Right lobe of liver (tissue), 6 donors: ENCODE measurements at regions not wholly inside any gene's neighbourhood (a gene's known extent, or its start where the extent isn't known, plus 50 kb on each side); places are given as distances from the start of the nearest gene placed in this dataset.

Source experiments
- ATAC-seq, 4 donors: fragments of 200-7000 bp; cut with Tn5 transposase; one replicate each; pipeline ENCODE4 v1.9.1; 2020; ENCODE audit warnings: mild to moderate bottlenecking in 4 of 4, moderate library complexity in 4 of 4
- DNase-seq, 3 donors: peaks; one replicate each; pipeline ENCODE4 v3.0.0-alpha.2; 2020
- H3K27ac ChIP-seq, 3 donors: fragments of 200-600 bp; one replicate each; pipeline ENCODE4 v1.8.0; 2022
- H3K27me3 ChIP-seq, 2 donors: fragments of 200-600 bp; one replicate each; pipeline ENCODE4 v1.8.0; 2022
- H3K36me3 ChIP-seq, 4 donors: fragments of 200-600 bp; sonication (generic) in 1 of 4; one replicate each; pipeline versions ENCODE4 v1.5.1 to v1.8.0; 2017 to 2022; ENCODE audit warnings: control low read depth in 1 of 4
- H3K4me1 ChIP-seq, 4 donors: fragments of 200-600 bp; sonication (generic) in 1 of 4; one replicate each; pipeline versions ENCODE4 v1.5.1 to v1.8.0; 2017 to 2022; ENCODE audit warnings: control low read depth in 1 of 4
- H3K4me3 ChIP-seq, 3 donors: fragments of 200-600 bp; one replicate each; pipeline ENCODE4 v1.8.0; 2022
- H3K9me3 ChIP-seq, 4 donors: fragments of 200-600 bp; sonication (generic) in 1 of 4; one replicate each; pipeline versions ENCODE4 v1.5.1 to v1.8.0; 2017 to 2022; ENCODE audit warnings: control low read depth in 1 of 4
- CTCF ChIP-seq, 4 donors: fragments of 200-600 bp in 3 of 4; fragments of 450-650 bp in 1 of 4; IDR thresholded peaks; one replicate each; pipeline versions ENCODE4 v1.5.1 to v1.8.0; 2016 to 2022; ENCODE audit warnings: antibody characterized with exemption in 4 of 4, mild to moderate bottlenecking in 2 of 4
- POLR2A ChIP-seq: fragments of 450-650 bp; IDR thresholded peaks from one replicate; pipeline ENCODE4 v1.6.1; 2017; ENCODE audit warnings: antibody characterized with exemption, mild to moderate bottlenecking
- WGBS: methylation state at CpG from one replicate; pipeline ENCODE4 v1.1.6; 2018; ENCODE audit warnings: low coverage, low lambda C conversion rate; ENCODE audit not compliant: insufficient coverage; ENCODE audit errors: missing lambda C conversion rate; 5-methylcytosine and 5-hydroxymethylcytosine counted together
- intact Hi-C, 2 donors: fragments of 100-400 bp; cut with DNase I; formaldehyde crosslinking; loops; one replicate each; pipeline versions ENCODE4 v1.11.2 to v1.14.1; 2022
- small RNA-seq, 2 experiments: library from RNA; depleted of rRNA; stranded (forward); fragments of <200 nt; gene quantifications; one replicate each; pipeline ENCODE3, GENCODE V24; 2016
- donor health status: DM: no; HTN: yes; CAD: no.
- donor health status: DM: no; HTN: no; CAD: no.
- donor health status: DM: no; HTN: no; CAD: no.
- donor health status: DM: no; HTN: yes; CAD: no.
- donor health status: DM: no; HTN: yes; CAD: no.

DNA sequence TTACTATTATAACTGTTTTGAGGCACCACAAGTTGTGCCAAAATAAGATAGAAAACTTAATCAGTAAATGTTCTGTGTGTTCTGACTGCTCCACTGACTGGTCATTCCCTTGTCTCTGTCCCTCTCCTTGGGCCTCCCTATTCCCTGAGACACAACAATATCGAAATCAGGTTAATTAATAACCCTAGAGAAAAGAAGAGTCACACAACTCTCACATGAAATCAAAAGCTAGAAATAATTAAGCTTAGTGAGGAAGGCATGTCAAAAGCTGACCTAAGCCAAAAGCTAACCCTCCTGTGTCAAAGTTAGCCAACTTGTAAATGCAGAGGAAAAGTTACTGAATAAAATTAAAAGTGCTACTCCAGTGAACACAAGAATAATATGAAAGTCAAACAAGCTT, 53.8 kb upstream of the CCDC196 start:
- H3K27ac ChIP-seq = peak overlapping the region in 2 of 3 donors; percentile 37 to 56
- ATAC-seq (peak; percentile 95 to 98 (median 96)), DNase-seq (no peak)
- no peaks in the 10 kb centered on the region for H3K36me3 ChIP-seq
- H3K9me3 ChIP-seq = no peaks in the 10 kb centered on the region
- H3K4me1 ChIP-seq = peaks cover 0 to 16% (median 6%) of the 10 kb centered on the region in 4 donors
- no peaks in the 10 kb centered on the region for H3K27me3 ChIP-seq
- WGBS = 25% methylated on average over 1 of the region's 1 CpG
- intact Hi-C loops = no loop called here
- TF ChIP-seq POLR2A (no peak), CTCF (IDR thresholded peaks at IDR 0.05) (no peak)
- no peak overlapping the region for H3K4me3 ChIP-seq

DNA sequence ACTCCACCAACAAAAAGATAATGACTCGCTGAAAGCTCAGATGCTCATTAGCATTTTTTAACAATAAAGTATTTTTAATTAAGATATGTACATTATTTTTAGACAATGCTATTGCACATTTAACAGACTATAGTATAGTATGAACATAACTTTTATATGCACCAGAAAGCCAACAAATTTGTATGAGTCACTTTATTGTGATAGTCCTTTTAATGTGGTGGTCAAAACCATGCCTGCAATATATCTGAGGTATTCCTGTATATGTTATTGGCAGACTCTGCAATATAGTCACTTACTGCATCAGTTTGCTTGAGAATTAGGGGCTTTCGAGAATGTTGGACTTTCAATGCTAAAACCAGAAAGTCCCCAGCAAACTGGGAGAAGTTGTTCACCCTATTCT, 51.7 kb upstream of the CCDC196 start:
- Histone ChIP-seq H3K27me3 (no peaks in the 10 kb centered on the region), H3K4me3 (no peak overlapping the region), H3K36me3 (no peaks in the 10 kb centered on the region), H3K9me3 (no peaks in the 10 kb centered on the region), H3K4me1 (peaks cover 0 to 16% (median 6%) of the 10 kb centered on the region in 4 donors), H3K27ac (no peak overlapping the region)
- no peak for ATAC-seq
- TF ChIP-seq CTCF (IDR thresholded peaks at IDR 0.05) = no peak
- no peak for TF ChIP-seq POLR2A
- WGBS = 86% methylated on average over 2 of the region's 2 CpGs
- intact Hi-C loops = no loop called here
- DNase-seq = no peak

GRCh38 chr14:66435683-66436082, 50.5 kb upstream of the CCDC196 start:
- DNase-seq = no peak
- Histone ChIP-seq H3K9me3 (peaks cover 0 to 4% (median 1%) of the 10 kb centered on the region in 4 donors), H3K27me3 (no peaks in the 10 kb centered on the region), H3K4me1 (peaks cover 0 to 16% (median 6%) of the 10 kb centered on the region in 4 donors), H3K36me3 (no peaks in the 10 kb centered on the region), H3K27ac (no peak overlapping the region), H3K4me3 (no peak overlapping the region)
- no peak for ATAC-seq
- 100% methylated on average over 1 of the region's 1 CpG for WGBS
- TF ChIP-seq POLR2A = no peak
- intact Hi-C loops = no loop called here

Small RNA genes lying in the stretch of these regions (small RNA-seq; reads per million reads assigned to genes)
- gene RF00019 = 0 reads per million in 2 experiments
